ENCODE measurements at regions not wholly inside any gene's neighbourhood (a gene's known extent, or its start where the extent isn't known, plus 50 kb on each side); places are given as distances from the start of the nearest gene placed in this dataset.

DNA sequence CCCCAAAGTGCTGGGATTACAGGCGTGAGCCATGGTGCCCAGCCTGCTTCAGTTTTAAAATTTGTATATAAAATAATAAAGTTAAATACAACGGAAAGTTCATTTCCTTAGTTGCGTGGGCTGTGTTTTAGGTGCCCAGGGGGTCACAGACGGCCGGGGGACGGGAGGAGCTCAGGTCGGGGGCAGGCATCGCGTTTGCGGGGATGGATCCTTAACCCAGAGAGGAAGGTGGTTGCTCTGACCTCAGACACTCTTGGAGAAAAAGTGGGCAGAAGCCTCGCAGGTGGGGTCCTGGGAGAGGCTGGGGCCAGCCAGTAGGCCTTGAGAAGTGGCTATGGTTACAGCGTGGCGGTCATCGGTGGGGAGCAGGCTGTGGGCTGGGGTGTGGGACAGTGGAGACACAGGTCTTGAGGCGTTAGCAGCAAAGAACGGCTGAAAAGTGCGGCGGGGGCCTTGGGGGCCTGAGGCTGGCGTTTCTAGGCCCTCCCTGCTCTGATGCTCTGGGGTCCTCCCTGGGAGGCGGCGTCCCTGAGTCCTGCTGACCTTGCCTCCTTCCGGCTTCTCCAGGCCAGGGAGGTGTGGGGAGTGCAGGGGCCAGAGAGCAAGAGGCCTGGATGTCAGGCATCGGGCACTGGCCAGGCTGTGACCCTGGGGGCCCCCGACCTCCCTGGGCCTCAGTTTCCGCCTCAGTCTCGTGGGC is 54.4 kb downstream of the UNCX start:
- Mint-ChIP-seq H3K4me1 (peaks cover 9% of the 10 kb centered on the region), H3K9me3 (no peaks in the 10 kb centered on the region), H3K4me3 (no peak overlapping the region), H3K36me3 (ENCODE audit: low read depth) (no peaks in the 10 kb centered on the region), H3K27ac (ENCODE audit: unreplicated experiment) (no peak overlapping the region), H3K27me3 (ENCODE audit: low read depth) (peaks cover 42% of the 10 kb centered on the region)
- no peak for TF ChIP-seq CTCF (conservative IDR thresholded peaks at IDR 0.05)
- no peak for DNase-seq (ENCODE audit: low read depth, low spot score)

DNA sequence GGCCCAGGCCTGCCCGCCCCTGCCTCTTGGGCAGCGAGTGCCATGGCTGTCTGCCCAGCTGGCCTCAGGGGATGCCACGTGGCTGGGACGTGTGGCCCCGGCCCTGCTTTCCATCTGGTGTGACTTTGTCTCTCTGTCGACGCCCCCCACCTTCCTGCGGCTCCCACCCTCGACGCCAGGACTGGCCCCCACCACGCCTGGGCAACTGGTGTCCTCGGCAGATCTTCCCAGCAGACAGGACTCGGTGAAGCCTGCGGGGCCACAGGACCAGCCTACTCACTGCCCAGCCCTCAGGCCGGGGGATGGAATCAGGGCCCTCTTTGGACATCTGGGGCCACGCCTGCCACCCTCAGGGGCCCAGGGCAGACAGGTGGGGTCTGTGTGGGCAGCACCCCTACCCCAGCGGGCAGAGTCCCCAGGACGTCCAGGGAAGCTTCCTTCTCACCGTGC is 55.1 kb downstream of the UNCX start:
- peaks cover 37% of the 10 kb centered on the region for H3K27me3 Mint-ChIP-seq (ENCODE audit: low read depth)
- no peak for DNase-seq (ENCODE audit: low read depth, low spot score)
- H3K36me3 Mint-ChIP-seq (ENCODE audit: low read depth): no peaks in the 10 kb centered on the region
- H3K9me3 Mint-ChIP-seq: no peaks in the 10 kb centered on the region
- H3K27ac Mint-ChIP-seq (ENCODE audit: unreplicated experiment): no peak overlapping the region
- H3K4me3 Mint-ChIP-seq: no peak overlapping the region
- TF ChIP-seq CTCF (conservative IDR thresholded peaks at IDR 0.05): no peak
- peaks cover 9% of the 10 kb centered on the region for H3K4me1 Mint-ChIP-seq

- TF ChIP-seq CTCF (conservative IDR thresholded peaks at IDR 0.05): no peak
- Mint-ChIP-seq H3K4me3 (no peak overlapping the region), H3K36me3 (ENCODE audit: low read depth) (no peaks in the 10 kb centered on the region), H3K27ac (ENCODE audit: unreplicated experiment) (no peak overlapping the region), H3K9me3 (no peaks in the 10 kb centered on the region), H3K27me3 (ENCODE audit: low read depth) (peaks cover 34% of the 10 kb centered on the region), H3K4me1 (peaks cover 9% of the 10 kb centered on the region)
- DNase-seq (ENCODE audit: low read depth, low spot score): no peak
Observed at GRCh38 chr7:1288390-1288995, 55.8 kb downstream of the UNCX start.

DNA sequence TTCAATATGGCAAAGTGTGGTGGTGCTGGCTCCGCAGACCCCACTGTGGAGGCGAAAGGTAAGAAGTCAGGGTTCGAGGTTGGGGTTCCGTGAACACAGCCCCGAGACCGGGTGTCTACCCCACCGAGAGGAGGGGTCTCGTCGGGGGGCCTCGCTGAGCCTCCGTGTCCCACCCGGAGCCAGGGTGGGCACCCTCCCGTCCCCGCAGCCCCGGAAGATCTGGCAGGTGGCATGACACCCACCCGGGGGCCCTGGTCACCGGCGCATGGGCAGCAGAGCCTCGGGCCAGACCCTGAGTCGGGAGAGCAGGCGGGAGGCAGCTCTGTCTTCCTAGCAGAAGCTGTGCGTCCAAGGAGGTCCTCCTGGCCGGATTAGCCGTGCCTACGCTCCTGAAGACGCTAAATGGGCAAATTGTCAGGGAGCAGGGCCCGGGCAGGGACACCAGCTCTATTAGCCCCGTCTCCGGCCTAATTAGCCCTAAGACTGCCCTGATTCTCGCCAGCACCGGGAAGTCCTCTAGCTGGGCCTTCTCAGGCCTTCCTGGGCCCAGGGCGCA is 56.4 kb downstream of the UNCX start:
- TF ChIP-seq CTCF (conservative IDR thresholded peaks at IDR 0.05): no peak
- no peak overlapping the region for H3K27ac Mint-ChIP-seq (ENCODE audit: unreplicated experiment)
- no peak overlapping the region for H3K4me3 Mint-ChIP-seq
- no peaks in the 10 kb centered on the region for H3K36me3 Mint-ChIP-seq (ENCODE audit: low read depth)
- no peaks in the 10 kb centered on the region for H3K9me3 Mint-ChIP-seq
- peaks cover 9% of the 10 kb centered on the region for H3K4me1 Mint-ChIP-seq
- H3K27me3 Mint-ChIP-seq (ENCODE audit: low read depth): peaks cover 34% of the 10 kb centered on the region
- DNase-seq (ENCODE audit: low read depth, low spot score): no peak

DNA sequence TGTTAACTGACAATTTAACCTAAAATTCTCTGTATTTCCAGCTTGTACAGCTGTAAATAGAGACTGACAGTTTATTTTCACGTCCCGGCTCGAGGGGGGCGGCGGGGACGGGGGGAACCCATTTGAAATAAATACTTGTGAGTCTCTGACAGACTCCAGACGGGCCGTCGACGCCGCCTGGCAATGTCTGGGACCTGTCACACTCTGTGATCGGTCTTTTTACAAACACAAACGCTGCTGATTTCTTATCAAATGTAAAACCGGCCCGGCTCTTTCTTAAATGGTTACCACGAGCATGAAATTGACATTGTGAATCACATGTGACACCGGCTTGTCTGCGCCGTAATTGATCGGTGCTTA is 57.0 kb downstream of the UNCX start:
- DNase-seq (ENCODE audit: low read depth, low spot score): no peak
- H3K4me1 Mint-ChIP-seq: peaks cover 9% of the 10 kb centered on the region
- no peak overlapping the region for H3K27ac Mint-ChIP-seq (ENCODE audit: unreplicated experiment)
- peak overlapping the region; percentile 47 for H3K4me3 Mint-ChIP-seq
- no peak for TF ChIP-seq CTCF (conservative IDR thresholded peaks at IDR 0.05)
- no peaks in the 10 kb centered on the region for H3K9me3 Mint-ChIP-seq
- H3K36me3 Mint-ChIP-seq (ENCODE audit: low read depth): no peaks in the 10 kb centered on the region
- peaks cover 34% of the 10 kb centered on the region for H3K27me3 Mint-ChIP-seq (ENCODE audit: low read depth)
